HEK293 (cell line): ENCODE measurements at regions not wholly inside any gene's neighbourhood (a gene's known extent, or its start where the extent isn't known, plus 50 kb on each side); places are given as distances from the start of the nearest gene placed in this dataset.

Source experiments
- CTCF ChIA-PET: fragments of 350-600 bp; formaldehyde crosslinking; extraction: SDS; loops from one replicate; lab custom pipeline; 2021; ENCODE audit warnings: antibody characterized with exemption; lab: Yijun Ruan, JAX
- POLR2A ChIA-PET: fragments of 300-600 bp; formaldehyde crosslinking; extraction: SDS; loops from one replicate; lab custom pipeline; 2020; ENCODE audit warnings: antibody characterized with exemption, inconsistent platforms; lab: Yijun Ruan, JAX
- H3K27ac ChIP-seq: fragments of 200-500 bp; sonication (Bioruptor generic); 2 replicates; pipeline ENCODE4 v1.5.1; 2014; ENCODE audit warnings: low read depth, low read length, control low read depth, inconsistent platforms; ENCODE audit errors: extremely low read depth
- H3K36me3 ChIP-seq, 2 experiments: fragments of 200-500 bp in 1 of 2; sonication (Bioruptor generic) in 1 of 2; 1 replicate in 1 of 2; 2 replicates in 1 of 2; pipeline ENCODE4 v1.5.1; 2014 to 2017; ENCODE audit warnings: inconsistent platforms in 2 of 2, low read length in 2 of 2; ENCODE audit not compliant: control insufficient read depth in 2 of 2, insufficient read depth in 1 of 2
- H3K4me1 ChIP-seq: fragments of 200-500 bp; sonication (Bioruptor generic); 2 replicates; pipeline ENCODE4 v1.5.1; 2014; ENCODE audit warnings: mild to moderate bottlenecking, low read length, inconsistent platforms; ENCODE audit not compliant: control insufficient read depth, insufficient read depth
- H3K4me3 ChIP-seq: 2 replicates; pipeline ENCODE4 v1.5.1; 2011; ENCODE audit warnings: low read depth, mild to moderate bottlenecking, control low read depth, low read length, moderate library complexity
- H3K9me3 ChIP-seq: fragments of 200-500 bp; sonication (Bioruptor generic); 2 replicates; pipeline ENCODE4 v1.5.1; 2014; ENCODE audit warnings: low read depth, low read length, inconsistent platforms; ENCODE audit not compliant: control insufficient read depth, insufficient read depth
- ATF2 ChIP-seq: fragments of 450-650 bp; formaldehyde crosslinking; IDR thresholded peaks from 2 replicates; pipeline ENCODE4 v1.5.1; 2016; ENCODE audit warnings: missing biosample characterization, missing genetic modification characterization, low read depth
- GLIS2 ChIP-seq: fragments of 450-650 bp; formaldehyde crosslinking; IDR thresholded peaks from 2 replicates; pipeline ENCODE4 v1.5.1; 2016; ENCODE audit warnings: missing biosample characterization, missing genetic modification characterization
- MEIS1 ChIP-seq: sonication (generic); formaldehyde crosslinking; IDR thresholded peaks from 2 replicates; pipeline ENCODE4 v1.8.1; 2022; ENCODE audit warnings: missing genetic modification reagents, mild to moderate bottlenecking, borderline replicate concordance
- PRDM2 ChIP-seq: fragments of 450-650 bp; formaldehyde crosslinking; IDR thresholded peaks from 2 replicates; pipeline ENCODE4 v1.5.1; 2016; ENCODE audit warnings: missing biosample characterization, missing genetic modification characterization, borderline replicate concordance
- TCF7L2 ChIP-seq: IDR thresholded peaks from 2 replicates; pipeline ENCODE4 v1.6.1; 2011; ENCODE audit warnings: low read depth, mild to moderate bottlenecking, inconsistent platforms, low read length, moderate library complexity, borderline replicate concordance
- TSHZ1 ChIP-seq: fragments of 450-650 bp; formaldehyde crosslinking; IDR thresholded peaks from 2 replicates; pipeline ENCODE4 v1.5.1; 2016; ENCODE audit warnings: missing biosample characterization, missing genetic modification characterization, borderline replicate concordance
- ZBTB48 ChIP-seq: fragments of 450-650 bp; formaldehyde crosslinking; IDR thresholded peaks from 2 replicates; pipeline ENCODE4 v1.5.1; 2016; ENCODE audit warnings: missing biosample characterization, missing genetic modification characterization
- ZBTB7A ChIP-seq: fragments of 450-650 bp; formaldehyde crosslinking; IDR thresholded peaks from 2 replicates; pipeline ENCODE4 v1.5.1; 2016; ENCODE audit warnings: low read depth, missing biosample characterization, missing genetic modification characterization
- ZNF114 ChIP-seq: fragments of 450-650 bp; formaldehyde crosslinking; IDR thresholded peaks from 2 replicates; pipeline ENCODE4 v1.5.0; 2017; ENCODE audit warnings: missing biosample characterization, missing genetic modification characterization
- ZNF133 ChIP-seq: fragments of 450-650 bp; formaldehyde crosslinking; IDR thresholded peaks from 2 replicates; pipeline ENCODE4 v1.5.1; 2016; ENCODE audit warnings: missing biosample characterization, missing genetic modification characterization
- ZNF211 ChIP-seq: fragments of 450-650 bp; formaldehyde crosslinking; IDR thresholded peaks from 2 replicates; pipeline ENCODE4 v1.5.1; 2016; ENCODE audit warnings: low read depth, missing biosample characterization, missing genetic modification characterization
- ZNF274 ChIP-seq, 2 experiments: fragments of 200-500 bp in 1 of 2; fragments of 450-650 bp in 1 of 2; sonication (Bioruptor generic) in 1 of 2; formaldehyde crosslinking in 1 of 2; IDR thresholded peaks; 2 replicates each; pipeline versions ENCODE4 v1.5.1 to v1.6.1; 2014 to 2016; ENCODE audit warnings: borderline replicate concordance in 1 of 2, inconsistent platforms in 1 of 2, low read length in 1 of 2, missing biosample characterization in 1 of 2, missing genetic modification characterization in 1 of 2
- ZNF335 ChIP-seq: fragments of 450-650 bp; formaldehyde crosslinking; conservative IDR thresholded peaks from 2 replicates; pipeline ENCODE4 v1.5.1; 2016; ENCODE audit warnings: missing biosample characterization, missing genetic modification characterization
- ZNF341 ChIP-seq: fragments of 450-650 bp; formaldehyde crosslinking; IDR thresholded peaks from 2 replicates; pipeline ENCODE4; 2016; ENCODE audit warnings: low read depth, missing biosample characterization, missing genetic modification characterization
- ZNF544 ChIP-seq: fragments of 450-650 bp; formaldehyde crosslinking; IDR thresholded peaks from 2 replicates; pipeline ENCODE4 v1.5.0; 2017; ENCODE audit warnings: missing biosample characterization, missing genetic modification characterization
- ZNF558 ChIP-seq: fragments of 450-650 bp; formaldehyde crosslinking; IDR thresholded peaks from 2 replicates; pipeline ENCODE4 v1.5.1; 2016; ENCODE audit warnings: missing biosample characterization, missing genetic modification characterization
- ZNF596 ChIP-seq: fragments of 450-650 bp; IDR thresholded peaks from 2 replicates; pipeline ENCODE4 v1.5.0; 2018; ENCODE audit warnings: missing biosample characterization, mild to moderate bottlenecking, missing genetic modification characterization, moderate library complexity
- ZNF707 ChIP-seq: fragments of 450-650 bp; formaldehyde crosslinking; IDR thresholded peaks from 2 replicates; pipeline ENCODE4 v1.5.1; 2016; ENCODE audit warnings: missing biosample characterization, missing genetic modification characterization
- ZNF830 ChIP-seq: fragments of 450-650 bp; IDR thresholded peaks from 2 replicates; pipeline ENCODE4 v1.5.0; 2018; ENCODE audit warnings: missing biosample characterization, missing genetic modification characterization, low read depth, mild to moderate bottlenecking, moderate library complexity
- TF ChIP-seq, protein P1 (sequence below): fragments of 450-650 bp; formaldehyde crosslinking; IDR thresholded peaks from 2 replicates; pipeline ENCODE4 v1.5.1; 2017; ENCODE audit warnings: missing biosample characterization, mild to moderate bottlenecking, missing genetic modification characterization, moderate library complexity

DNA sequence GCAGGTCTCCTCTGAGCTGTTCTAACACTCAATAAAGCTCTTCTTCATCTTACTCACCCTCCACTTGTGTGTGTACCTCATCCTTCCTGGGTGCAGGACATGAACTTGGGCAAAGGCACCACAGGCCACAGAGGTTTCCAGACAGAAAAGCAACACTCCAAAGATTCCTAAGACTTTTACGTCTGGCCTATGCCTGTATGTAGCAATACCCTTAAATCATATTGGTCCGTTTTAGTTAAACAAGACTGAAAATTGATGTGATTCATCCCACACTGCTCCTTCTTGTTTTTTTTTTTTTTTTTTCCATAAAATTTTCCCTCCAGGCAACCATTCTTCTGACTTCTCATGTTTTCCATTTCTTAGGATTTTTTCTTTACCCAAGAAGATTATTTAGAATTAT lies 404.3 kb downstream of the PID1 start:
- no peak overlapping the region for H3K27ac ChIP-seq
- H3K36me3 ChIP-seq = no peaks in the 10 kb centered on the region
- H3K4me3 ChIP-seq = no peak overlapping the region
- ChIA-PET POLR2A (no interaction called here), CTCF (no interaction called here)
- H3K9me3 ChIP-seq = no peaks in the 10 kb centered on the region
- TF ChIP-seq ZBTB48 (tag by site-specific recombination) (no peak), ZNF596 (no peak), ZNF544 (tag by site-specific recombination) (no peak), ATF2 (tag by site-specific recombination) (no peak), MEIS1 (CRISPR knock-in tag) (no peak)
- H3K4me1 ChIP-seq = no peaks in the 10 kb centered on the region

DNA sequence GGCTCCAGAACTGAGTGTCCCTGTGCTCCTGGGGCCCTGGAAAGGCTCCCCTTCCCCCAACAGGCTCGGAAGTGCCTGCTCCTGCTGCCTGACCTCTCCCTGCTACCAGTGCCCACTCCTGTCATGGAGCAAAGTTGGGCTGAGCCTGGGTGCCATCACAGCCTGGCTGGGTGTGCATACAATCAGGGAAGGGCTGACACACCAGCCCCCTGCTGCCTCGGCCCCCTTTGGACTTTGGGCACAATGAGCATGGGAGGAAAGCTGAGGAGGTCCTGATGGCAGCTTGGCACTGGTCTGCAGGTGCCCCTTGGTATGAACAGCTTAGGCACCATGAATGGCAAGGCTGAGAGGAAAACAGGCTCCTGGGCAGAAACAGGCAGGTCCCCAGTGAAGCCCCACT lies 405.0 kb downstream of the PID1 start:
- ChIA-PET POLR2A (no interaction called here), CTCF (no interaction called here)

GRCh38 chr2:228864131-228864530 lies 407.0 kb downstream of the PID1 start:
- Histone ChIP-seq H3K4me3 (no peak overlapping the region), H3K4me1 (no peaks in the 10 kb centered on the region), H3K36me3 (no peaks in the 10 kb centered on the region), H3K27ac (no peak overlapping the region)
- POLR2A ChIA-PET = no interaction called here
- CTCF ChIA-PET = interaction anchor here (0.7 kb wide), 1 partner anchor 1880 kb away, joined by 3 read pairs; no protein-coding TSS in a partner anchor
- TF ChIP-seq TCF7L2 = no peak
- TF ChIP-seq ZNF341 (tag by site-specific recombination) = no peak
- TF ChIP-seq ZNF596 = no peak
- TF ChIP-seq PRDM2 = no peak
- no peak for TF ChIP-seq ZNF558
- TF ChIP-seq ZBTB7A (tag by site-specific recombination) = no peak
- TF ChIP-seq, all 188 proteins: peak for 0
- no peaks in the 10 kb centered on the region for H3K9me3 ChIP-seq

More for the DNA sequence above, 405.0 kb downstream of the PID1 start:
- no peak for TF ChIP-seq ZNF335 (tag by site-specific recombination)
- TF ChIP-seq ZNF211 (tag by site-specific recombination) = no peak
- TF ChIP-seq ZNF133 (tag by site-specific recombination) = no peak
- no peak for TF ChIP-seq TSHZ1
- TF ChIP-seq ZNF274 (IDR thresholded peaks at IDR 0.05; ENCODE audit: low read length) = no peak
- no peak for TF ChIP-seq ZNF274 (tag by site-specific recombination; IDR thresholded peaks at IDR 0.05; ENCODE audit: borderline replicate concordance)
- TF ChIP-seq, protein P1, sequence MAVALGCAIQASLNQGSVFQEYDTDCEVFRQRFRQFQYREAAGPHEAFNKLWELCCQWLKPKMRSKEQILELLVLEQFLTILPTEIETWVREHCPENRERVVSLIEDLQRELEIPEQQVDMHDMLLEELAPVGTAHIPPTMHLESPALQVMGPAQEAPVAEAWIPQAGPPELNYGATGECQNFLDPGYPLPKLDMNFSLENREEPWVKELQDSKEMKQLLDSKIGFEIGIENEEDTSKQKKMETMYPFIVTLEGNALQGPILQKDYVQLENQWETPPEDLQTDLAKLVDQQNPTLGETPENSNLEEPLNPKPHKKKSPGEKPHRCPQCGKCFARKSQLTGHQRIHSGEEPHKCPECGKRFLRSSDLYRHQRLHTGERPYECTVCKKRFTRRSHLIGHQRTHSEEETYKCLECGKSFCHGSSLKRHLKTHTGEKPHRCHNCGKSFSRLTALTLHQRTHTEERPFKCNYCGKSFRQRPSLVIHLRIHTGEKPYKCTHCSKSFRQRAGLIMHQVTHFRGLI (tag by site-specific recombination) = no peak
- no peak for TF ChIP-seq GLIS2 (tag by site-specific recombination)
- TF ChIP-seq ZNF707 (tag by site-specific recombination) = no peak
- TF ChIP-seq TCF7L2 = no peak
- TF ChIP-seq ZNF114 (tag by site-specific recombination) = no peak
- no peak for TF ChIP-seq ZNF830 (tag by site-specific recombination)
- no peaks in the 10 kb centered on the region for H3K36me3 ChIP-seq
- H3K4me1 ChIP-seq = no peaks in the 10 kb centered on the region
- no peaks in the 10 kb centered on the region for H3K9me3 ChIP-seq
- no peak overlapping the region for H3K27ac ChIP-seq
- no peak overlapping the region for H3K4me3 ChIP-seq
